ENCODE measurements at regions not wholly inside any gene's neighbourhood (a gene's known extent, or its start where the extent isn't known, plus 50 kb on each side); places are given as distances from the start of the nearest gene placed in this dataset.

DNA sequence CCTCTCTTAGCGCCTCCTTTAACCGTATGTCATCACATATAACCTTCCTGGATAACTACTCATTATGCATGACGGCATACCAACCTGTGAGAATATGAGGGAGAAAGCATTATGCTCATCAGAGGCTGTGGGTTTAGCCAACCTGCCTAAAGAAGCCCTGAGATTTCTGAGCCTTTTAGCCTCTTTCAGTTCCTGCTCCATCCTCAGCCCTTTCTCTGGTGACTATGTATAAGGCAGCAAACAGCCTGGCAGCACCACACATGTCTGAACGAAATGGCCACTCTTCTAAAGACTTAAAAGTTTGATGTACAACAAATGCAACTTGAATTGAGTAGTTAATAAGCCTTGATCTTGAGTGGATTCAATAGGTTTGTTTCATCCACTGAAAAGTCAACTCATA, 64.8 kb upstream of the SOX5 start:
- TF ChIP-seq SP1 (IDR thresholded peaks at IDR 0.05), result no peak
- TF ChIP-seq SUZ12 (IDR thresholded peaks at IDR 0.05), result no peak
- no peak for TF ChIP-seq BHLHE40 (IDR thresholded peaks at IDR 0.05; ENCODE audit: borderline replicate concordance)
- TF ChIP-seq, protein P1, sequence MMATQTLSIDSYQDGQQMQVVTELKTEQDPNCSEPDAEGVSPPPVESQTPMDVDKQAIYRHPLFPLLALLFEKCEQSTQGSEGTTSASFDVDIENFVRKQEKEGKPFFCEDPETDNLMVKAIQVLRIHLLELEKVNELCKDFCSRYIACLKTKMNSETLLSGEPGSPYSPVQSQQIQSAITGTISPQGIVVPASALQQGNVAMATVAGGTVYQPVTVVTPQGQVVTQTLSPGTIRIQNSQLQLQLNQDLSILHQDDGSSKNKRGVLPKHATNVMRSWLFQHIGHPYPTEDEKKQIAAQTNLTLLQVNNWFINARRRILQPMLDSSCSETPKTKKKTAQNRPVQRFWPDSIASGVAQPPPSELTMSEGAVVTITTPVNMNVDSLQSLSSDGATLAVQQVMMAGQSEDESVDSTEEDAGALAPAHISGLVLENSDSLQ (IDR thresholded peaks at IDR 0.05), result no peak
- no peak for TF ChIP-seq ARNT (IDR thresholded peaks at IDR 0.05)
- TF ChIP-seq FOXM1 (IDR thresholded peaks at IDR 0.05; ENCODE audit: borderline replicate concordance), result no peak
- TF ChIP-seq ZNF384 (IDR thresholded peaks at IDR 0.05), result no peak
- TF ChIP-seq CTBP1 (IDR thresholded peaks at IDR 0.05; ENCODE audit: borderline replicate concordance), result no peak
- TF ChIP-seq FOXA1 (IDR thresholded peaks at IDR 0.05), result no peak
- no peak for TF ChIP-seq NFRKB (IDR thresholded peaks at IDR 0.05)
- TF ChIP-seq ELF4 (IDR thresholded peaks at IDR 0.05), result no peak
- no peak for TF ChIP-seq FOXK2 (IDR thresholded peaks at IDR 0.05)
